ENCODE measurements at regions not wholly inside any gene's neighbourhood (a gene's known extent, or its start where the extent isn't known, plus 50 kb on each side); places are given as distances from the start of the nearest gene placed in this dataset.

DNA sequence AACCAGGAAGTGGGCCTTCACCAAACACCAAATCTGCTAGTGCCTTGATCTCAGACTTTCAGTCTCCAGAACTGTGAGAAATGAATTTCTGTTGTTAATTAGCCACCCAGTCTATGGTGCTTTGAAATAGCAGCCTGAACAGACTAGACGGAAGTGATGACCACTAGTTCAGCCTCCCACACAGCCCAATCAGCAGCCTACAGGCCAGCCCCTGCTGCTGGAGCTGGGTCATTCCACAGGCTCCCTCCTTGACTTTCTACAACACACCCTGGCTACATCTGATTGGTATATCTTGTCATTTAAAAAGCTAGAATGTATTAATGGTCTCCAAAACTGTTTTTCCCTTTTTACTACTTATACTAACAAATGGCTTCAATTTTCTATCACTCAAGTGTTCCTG is 277.2 kb upstream of the TAC1 start (continued):
- no peak for TF ChIP-seq KDM5A (IDR thresholded peaks at IDR 0.05; ENCODE audit: low read length)

- Histone ChIP-seq H2AFZ (ENCODE audit: low read length) (no peak overlapping the region), H4K20me1 (replicated peaks in 1 of 2; ENCODE audit: control insufficient read depth in 1 of 2, insufficient read depth in 2 of 2, low read length in 2 of 2) (no peaks in the 10 kb centered on the region), H2BK120ac (replicated peaks; ENCODE audit: low read depth, low read length) (no peak overlapping the region), H3K27ac (ENCODE audit: low read depth, low read length) (no peak overlapping the region), H3K18ac (ENCODE audit: extremely low read depth, low read length) (no peak overlapping the region), H3K23ac (ENCODE audit: insufficient read length) (no peak overlapping the region), H2AK5ac (ENCODE audit: low read depth, low read length) (no peak overlapping the region), H3K56ac (replicated peaks; ENCODE audit: insufficient read length, low read depth, low read length) (no peak overlapping the region), H3K36me3 (ENCODE audit: control insufficient read depth in 2 of 4, insufficient read depth in 4 of 4, low read length in 3 of 4) (no peaks in the 10 kb centered on the region), H2BK5ac (ENCODE audit: low read depth, low read length) (no peak overlapping the region), H3K14ac (ENCODE audit: insufficient read length) (no peak overlapping the region), H3K27me3 (replicated peaks in 1 of 4; ENCODE audit: control insufficient read depth in 3 of 4, extremely low read depth in 1 of 4, insufficient read depth in 3 of 4, low read length in 3 of 4) (no peaks in the 10 kb centered on the region), H3K4ac (replicated peaks; ENCODE audit: insufficient read length, low read depth, low read length) (no peak overlapping the region), H2BK12ac (ENCODE audit: low read depth, low read length) (no peak overlapping the region), H3K23me2 (ENCODE audit: low read depth, low read length) (no peaks in the 10 kb centered on the region), H3K4me3 (ENCODE audit: extremely low read depth in 1 of 4, insufficient read depth in 2 of 4, low read depth in 3 of 4, low read length in 4 of 4) (no peak overlapping the region), H4K8ac (ENCODE audit: extremely low read depth, insufficient read depth, low read length) (no peak overlapping the region), H3K4me1 (replicated peaks in 1 of 4; ENCODE audit: control insufficient read depth in 3 of 4, insufficient read depth in 4 of 4, low read length in 3 of 4) (no peaks in the 10 kb centered on the region), H4K5ac (ENCODE audit: insufficient read length, low read depth, low read length) (no peak overlapping the region), H3K79me2 (ENCODE audit: control insufficient read depth in 1 of 2, insufficient read depth in 2 of 2, low read length in 2 of 2) (no peaks in the 10 kb centered on the region), H3K79me1 (ENCODE audit: low read depth, low read length) (no peaks in the 10 kb centered on the region), H3K9ac (replicated peaks in 1 of 4; ENCODE audit: extremely low read depth in 1 of 4, low read depth in 3 of 4, low read length in 3 of 4) (no peak overlapping the region), H2BK20ac (ENCODE audit: low read length) (no peak overlapping the region), H3K9me3 (ENCODE audit: insufficient read depth in 2 of 2, low read depth in 1 of 2, low read length in 1 of 2) (no peaks in the 10 kb centered on the region), H3K4me2 (ENCODE audit: insufficient read depth in 1 of 2, low read depth in 2 of 2, low read length in 2 of 2) (no peak overlapping the region), H4K91ac (replicated peaks; ENCODE audit: insufficient read length, low read length) (no peak overlapping the region), H2BK15ac (ENCODE audit: low read length) (no peak overlapping the region)
- FAIRE-seq: no peak
- TF ChIP-seq CREB1 (IDR thresholded peaks at IDR 0.05): no peak
- TF ChIP-seq KDM1A (IDR thresholded peaks at IDR 0.05; ENCODE audit: borderline replicate concordance, low read length): no peak
- TF ChIP-seq FOSL1 (IDR thresholded peaks at IDR 0.05; ENCODE audit: insufficient read depth, low read depth, low read length): no peak
- TF ChIP-seq, protein P1, sequence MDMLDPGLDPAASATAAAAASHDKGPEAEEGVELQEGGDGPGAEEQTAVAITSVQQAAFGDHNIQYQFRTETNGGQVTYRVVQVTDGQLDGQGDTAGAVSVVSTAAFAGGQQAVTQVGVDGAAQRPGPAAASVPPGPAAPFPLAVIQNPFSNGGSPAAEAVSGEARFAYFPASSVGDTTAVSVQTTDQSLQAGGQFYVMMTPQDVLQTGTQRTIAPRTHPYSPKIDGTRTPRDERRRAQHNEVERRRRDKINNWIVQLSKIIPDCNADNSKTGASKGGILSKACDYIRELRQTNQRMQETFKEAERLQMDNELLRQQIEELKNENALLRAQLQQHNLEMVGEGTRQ (IDR thresholded peaks at IDR 0.05; ENCODE audit: low read length): no peak
- POLR2A ChIA-PET (ENCODE audit: partially characterized antibody): no interaction called here
- WGBS, 2 experiments (ENCODE audit: extremely low coverage in 1 of 2, insufficient coverage in 1 of 2, insufficient read length in 1 of 2, insufficient replicate concordance in 2 of 2, low coverage in 1 of 2, low lambda C conversion rate in 2 of 2, missing lambda C conversion rate in 1 of 2): 90% methylated on average over 3 of the region's 3 CpGs; no CpG with 5 or more reads in 1 of the 2 experiments
- no peak for DNase-seq (ENCODE audit: low read depth in 1 of 2, low spot score in 2 of 2)
- CTCF ChIA-PET (ENCODE audit: partially characterized antibody): no interaction called here
These were observed 274.8 kb upstream of the TAC1 start for GRCh38 chr7:97457054-97457453.
